CD4-positive, alpha-beta T cell treated with Interleukin-1 beta for 1 hour (primary cell): ENCODE measurements at regions not wholly inside any gene's neighbourhood (a gene's known extent, or its start where the extent isn't known, plus 50 kb on each side); places are given as distances from the start of the nearest gene placed in this dataset.

Experiments used
- DNase-seq, 2 donors: peaks; one replicate each; pipeline ENCODE4 v3.0.0-alpha.2; 2020 to 2022

- DNase-seq: no peak
Observed at GRCh38 chr15:46450112-46450809, 815.4 kb downstream of the SQOR start.

GRCh38 chr15:46450810-46451182 lies 816.0 kb downstream of the SQOR start:
- DNase-seq: no peak

DNA sequence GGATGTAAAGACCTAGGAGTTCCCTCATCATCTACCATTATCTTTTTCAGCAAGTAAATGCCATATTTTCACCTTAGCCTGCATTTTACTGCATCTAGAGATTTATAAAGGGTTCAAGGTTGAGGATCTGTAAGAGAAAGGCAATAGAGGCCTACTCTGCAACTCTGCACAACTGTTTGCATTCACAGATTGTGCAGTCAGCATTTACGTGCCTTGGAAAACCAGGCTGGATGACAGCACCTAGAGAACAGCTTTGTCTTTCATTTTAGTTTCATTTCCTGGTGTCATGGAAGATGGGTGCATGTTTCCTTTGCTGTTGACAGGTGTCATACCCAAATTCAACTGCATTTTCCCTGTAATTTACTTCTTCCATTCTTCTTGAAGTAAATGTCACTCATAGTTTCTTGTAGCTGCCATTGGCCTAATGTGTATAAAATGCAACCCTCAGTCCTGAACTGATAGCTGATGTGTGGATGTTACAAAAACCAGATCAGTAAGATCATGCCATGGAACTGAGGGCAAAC lies 817.5 kb downstream of the SQOR start:
- DNase-seq: no peak

GRCh38 chr15:46456456-46456855 lies 821.6 kb downstream of the SQOR start:
- no peak for DNase-seq

DNA sequence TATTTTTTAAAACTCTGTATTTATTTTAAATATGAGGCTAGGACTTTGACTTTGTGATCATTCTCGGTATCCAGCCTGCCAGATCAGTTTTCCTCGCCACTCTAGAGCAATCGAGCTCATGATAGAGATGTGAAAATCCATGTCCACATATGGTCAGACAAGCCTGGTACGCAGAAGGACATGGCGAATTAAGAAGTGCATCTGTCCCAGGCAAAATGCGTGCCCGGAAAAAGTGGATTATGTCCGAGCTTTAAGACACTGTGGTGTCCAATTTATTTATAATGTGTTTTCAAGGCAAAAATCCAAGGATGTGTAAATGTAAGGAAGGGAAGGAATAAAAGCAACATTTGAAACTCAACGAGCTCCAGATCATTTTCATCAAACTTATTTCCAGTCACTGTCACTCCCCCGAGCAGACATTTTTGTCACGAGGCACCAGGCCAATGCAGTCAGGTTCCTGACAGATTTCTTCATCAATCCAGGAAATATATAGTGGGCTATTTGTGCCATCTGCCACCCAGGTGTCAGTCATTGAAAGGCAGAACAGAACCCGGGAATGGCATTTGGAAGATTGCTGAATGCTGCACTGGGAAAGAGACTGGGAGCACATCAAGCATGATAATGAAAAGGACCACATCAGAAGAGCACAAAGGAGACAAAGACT lies 825.7 kb downstream of the SQOR start:
- DNase-seq: no peak

- DNase-seq: no peak
Observed at GRCh38 chr15:46461416-46461815, 826.6 kb downstream of the SQOR start.

DNA sequence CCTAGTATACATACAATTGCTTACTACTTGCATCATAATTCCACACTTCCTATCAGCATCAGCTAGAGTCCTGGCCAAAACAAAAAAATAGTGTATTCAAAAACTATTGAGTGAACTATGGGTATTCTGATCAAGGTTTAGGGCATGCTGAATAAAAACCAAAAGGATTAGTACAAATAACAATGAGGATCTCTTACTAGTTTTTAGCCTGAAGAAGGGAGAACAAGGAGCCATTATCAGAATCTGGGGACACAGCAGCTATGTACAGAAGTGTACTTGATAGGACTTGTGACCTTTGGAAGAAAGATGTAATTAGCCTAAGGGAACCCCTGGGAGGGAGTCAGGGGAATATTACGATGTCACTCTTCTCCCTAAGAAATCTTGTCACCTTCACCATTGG lies 832.2 kb downstream of the SQOR start:
- DNase-seq: no peak

GRCh38 chr15:46471096-46471495 lies 836.3 kb downstream of the SQOR start:
- no peak for DNase-seq

GRCh38 chr15:46489276-46489675 lies 854.4 kb downstream of the SQOR start:
- no peak for DNase-seq

- DNase-seq: no peak
Observed at GRCh38 chr15:46496491-46497115, 861.8 kb downstream of the SQOR start.

DNA sequence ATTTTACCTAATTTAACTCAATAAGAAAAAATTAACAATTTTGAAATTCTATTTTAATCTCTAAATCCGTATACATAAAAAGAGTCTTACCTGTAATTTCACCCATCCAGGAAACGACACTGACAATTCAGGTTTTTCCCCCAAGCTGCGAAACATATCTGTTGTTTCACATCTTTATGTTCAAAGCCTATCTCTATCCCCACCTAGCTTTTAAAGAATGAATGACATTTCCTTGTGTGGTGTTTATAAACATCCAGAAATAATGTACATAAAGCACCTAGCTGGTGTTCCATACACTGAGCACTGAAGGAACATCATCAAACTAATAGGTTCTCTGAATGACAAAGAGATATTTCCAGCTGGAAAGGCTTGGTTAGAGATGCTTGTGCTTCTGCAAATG lies 867.8 kb downstream of the SQOR start:
- no peak for DNase-seq

GRCh38 chr15:46518381-46518780 lies 883.6 kb downstream of the SQOR start:
- no peak for DNase-seq

DNA sequence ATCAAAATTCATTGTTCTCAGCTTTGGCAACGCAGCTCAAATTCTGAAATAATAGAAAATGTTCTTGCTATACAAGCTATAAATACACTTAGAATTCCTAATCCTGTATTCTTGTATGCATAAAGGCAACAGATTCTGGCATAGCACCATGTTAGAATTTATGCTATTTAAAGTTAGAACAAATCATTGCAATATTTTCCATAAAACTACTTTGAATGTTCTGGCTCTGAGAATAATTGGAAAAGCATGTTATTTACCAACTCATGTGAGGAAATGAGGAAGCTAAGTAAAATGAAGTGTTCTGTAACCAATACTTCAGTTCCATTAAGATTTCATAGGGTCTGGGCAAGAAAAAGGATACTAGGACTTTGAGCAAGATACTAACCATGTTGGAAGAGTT lies 888.9 kb downstream of the SQOR start:
- no peak for DNase-seq

- DNase-seq: no peak
Observed at GRCh38 chr15:46525984-46526725, 891.3 kb downstream of the SQOR start.

GRCh38 chr15:46526726-46527110 lies 891.9 kb downstream of the SQOR start:
- DNase-seq: no peak

- DNase-seq: no peak
Observed at GRCh38 chr15:46543626-46544025, 908.8 kb downstream of the SQOR start.

GRCh38 chr15:46548989-46549388 lies 914.2 kb downstream of the SQOR start:
- DNase-seq: no peak

- DNase-seq: no peak
Observed at GRCh38 chr15:46552316-46552715, 917.5 kb downstream of the SQOR start.

DNA sequence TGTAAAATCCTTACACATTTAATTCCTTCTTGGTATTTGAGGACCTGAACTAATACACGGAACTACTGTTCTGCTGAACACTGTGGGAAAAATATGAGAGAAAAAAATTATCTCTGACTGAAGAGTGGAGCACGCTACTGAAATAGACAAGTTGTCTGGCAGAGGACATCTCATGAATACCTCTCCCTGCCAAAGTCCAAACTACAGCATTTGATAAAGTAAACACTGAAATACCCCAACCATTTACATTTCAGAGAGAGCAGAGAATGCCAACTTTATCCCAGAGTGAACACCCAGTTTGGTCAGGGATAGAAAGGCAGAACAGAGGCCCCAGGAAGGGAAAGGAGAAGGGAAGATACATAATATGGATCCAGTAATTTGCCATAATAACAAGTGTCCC lies 920.7 kb downstream of the SQOR start:
- DNase-seq: no peak

GRCh38 chr15:46556010-46556409 lies 921.2 kb downstream of the SQOR start:
- DNase-seq: no peak

GRCh38 chr15:46556559-46557379 lies 921.9 kb downstream of the SQOR start:
- no peak for DNase-seq

- no peak for DNase-seq
Observed at GRCh38 chr15:46567968-46568367, 933.1 kb downstream of the SQOR start.

- DNase-seq: no peak
Observed at GRCh38 chr15:46569781-46570180, 935.0 kb downstream of the SQOR start.
